Left renal cortex interstitium (tissue), 4 donors: ENCODE measurements at regions not wholly inside any gene's neighbourhood (a gene's known extent, or its start where the extent isn't known, plus 50 kb on each side); places are given as distances from the start of the nearest gene placed in this dataset.

ENCODE experiments used
- DNase-seq, 4 donors: peaks; one replicate each; pipeline ENCODE4 v3.0.0-alpha.2; 2013; ENCODE audit warnings: low read depth in 4 of 4, low spot score in 2 of 4, missing footprints in 1 of 4

- DNase-seq: no peak
Observed at GRCh38 chr5:92484484-92484883, 1096.5 kb downstream of the NR2F1-AS1 start.

DNA sequence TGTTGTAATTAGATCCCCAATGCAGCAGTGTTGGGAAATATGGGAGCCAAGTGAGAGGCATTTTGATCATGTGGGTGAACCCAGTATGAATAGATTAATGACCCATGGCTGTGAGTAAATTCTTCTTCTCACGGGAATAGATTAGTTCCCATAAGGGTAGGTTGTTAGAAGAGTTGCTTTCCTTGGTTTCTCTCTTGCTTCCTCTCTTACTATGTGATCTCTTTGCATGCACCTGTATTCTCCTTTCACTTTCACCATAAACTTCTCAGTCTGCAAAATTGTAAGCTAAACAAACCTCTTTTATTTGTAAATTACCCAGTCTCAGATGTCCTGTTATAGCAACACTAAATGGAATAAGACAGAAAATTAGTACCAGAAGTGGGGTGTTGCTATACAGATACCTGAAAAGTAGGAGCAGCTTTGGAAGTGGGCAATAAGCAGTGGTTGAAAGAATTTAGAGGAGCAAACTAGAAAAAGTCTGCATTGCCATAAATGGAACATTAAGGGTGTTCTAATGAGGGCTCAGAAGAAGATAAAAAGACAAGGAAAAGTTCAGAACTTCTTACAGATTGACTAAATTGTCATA lies 1090.0 kb upstream of the ARRDC3 start:
- no peak for DNase-seq

GRCh38 chr5:92471861-92472260 lies 1088.7 kb upstream of the ARRDC3 start:
- no peak for DNase-seq

DNA sequence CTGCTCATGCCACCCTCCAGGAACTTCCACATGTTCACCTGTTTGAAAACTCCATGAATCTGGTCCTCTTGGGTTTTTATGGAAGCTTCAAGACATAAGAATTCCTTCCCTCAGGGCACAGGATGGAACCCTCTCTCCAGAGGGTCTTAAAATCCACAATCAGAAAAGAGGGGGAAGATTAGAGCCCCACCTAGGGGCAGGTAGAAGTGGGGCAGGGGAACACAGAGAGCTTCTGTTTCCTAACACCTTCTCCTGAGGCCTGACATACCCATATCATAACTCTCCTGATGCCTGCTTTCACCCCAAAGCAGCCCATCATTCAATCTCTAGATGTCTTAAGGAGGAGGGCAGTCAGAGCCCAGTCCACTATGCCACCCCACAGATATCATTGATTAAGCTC lies 1087.7 kb upstream of the ARRDC3 start:
- DNase-seq: no peak

GRCh38 chr5:92468295-92468694 lies 1085.2 kb upstream of the ARRDC3 start:
- no peak for DNase-seq

DNA sequence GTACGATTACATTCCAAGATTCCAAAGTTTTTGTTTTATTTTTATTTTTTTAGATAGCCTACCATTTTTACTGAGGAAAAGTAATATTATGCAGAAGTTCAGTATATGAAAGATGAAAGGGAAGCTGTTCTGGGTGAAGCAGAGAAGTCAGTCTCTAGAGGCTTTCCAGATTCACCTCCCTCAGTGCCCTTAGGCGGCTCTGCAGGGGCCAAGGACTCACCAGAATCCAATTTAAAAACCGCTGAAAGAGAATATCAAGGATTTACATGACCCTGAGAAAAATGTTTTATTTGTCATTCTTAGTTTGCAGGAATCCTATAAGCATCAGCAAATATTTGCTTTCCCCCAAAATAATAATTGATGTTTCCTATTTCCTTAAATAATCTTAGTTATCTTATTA lies 1084.6 kb upstream of the ARRDC3 start:
- no peak for DNase-seq

DNA sequence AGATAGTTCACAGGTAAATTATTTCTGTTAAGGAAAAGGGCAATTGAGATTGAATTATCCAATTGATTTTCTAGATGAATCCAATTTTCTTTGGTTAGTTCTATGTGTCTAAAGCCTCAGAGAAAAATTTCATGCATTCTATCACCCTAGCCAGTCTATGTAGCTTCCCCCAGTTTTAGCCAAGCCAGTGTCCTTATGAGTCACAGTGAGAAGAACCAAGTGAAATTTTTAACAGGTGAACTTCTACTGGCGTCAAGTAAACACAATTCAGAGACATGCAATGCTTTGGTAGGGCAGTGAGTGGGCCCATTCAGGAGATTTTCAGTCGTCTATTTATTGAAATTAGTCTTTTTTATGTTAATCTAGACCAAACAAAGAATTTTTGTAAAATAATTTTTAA lies 1077.4 kb upstream of the ARRDC3 start:
- DNase-seq: no peak

GRCh38 chr5:92459654-92460053 lies 1076.5 kb upstream of the ARRDC3 start:
- no peak for DNase-seq

GRCh38 chr5:92455011-92455410 lies 1071.9 kb upstream of the ARRDC3 start:
- no peak for DNase-seq

GRCh38 chr5:92444888-92445287 lies 1061.8 kb upstream of the ARRDC3 start:
- no peak for DNase-seq

GRCh38 chr5:92435781-92436180 lies 1052.7 kb upstream of the ARRDC3 start:
- DNase-seq: no peak

GRCh38 chr5:92429646-92430045 lies 1046.5 kb upstream of the ARRDC3 start:
- no peak for DNase-seq

- no peak for DNase-seq
Observed at GRCh38 chr5:92428415-92428814, 1045.3 kb upstream of the ARRDC3 start.

- DNase-seq: no peak
Observed at GRCh38 chr5:92424785-92425426, 1041.8 kb upstream of the ARRDC3 start.

DNA sequence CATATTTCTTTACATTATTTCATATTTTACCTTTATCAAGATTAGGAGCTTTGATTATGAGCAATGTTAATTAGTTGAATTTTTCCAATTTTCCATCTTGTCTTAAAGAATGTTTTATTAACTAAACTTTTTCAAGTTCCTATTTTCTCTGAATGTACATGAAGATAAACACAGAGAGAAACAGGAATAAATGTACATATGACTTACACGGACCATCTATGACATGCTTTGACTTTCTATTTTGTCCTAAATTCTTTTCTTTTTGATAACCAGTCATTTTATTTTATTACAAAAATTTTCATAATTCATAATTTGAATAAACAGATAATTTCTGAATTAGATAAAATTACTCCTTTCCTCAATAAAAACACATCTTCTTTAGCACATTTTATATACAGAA lies 1038.8 kb upstream of the ARRDC3 start:
- DNase-seq: no peak

GRCh38 chr5:92421196-92421595 lies 1038.1 kb upstream of the ARRDC3 start:
- no peak for DNase-seq

DNA sequence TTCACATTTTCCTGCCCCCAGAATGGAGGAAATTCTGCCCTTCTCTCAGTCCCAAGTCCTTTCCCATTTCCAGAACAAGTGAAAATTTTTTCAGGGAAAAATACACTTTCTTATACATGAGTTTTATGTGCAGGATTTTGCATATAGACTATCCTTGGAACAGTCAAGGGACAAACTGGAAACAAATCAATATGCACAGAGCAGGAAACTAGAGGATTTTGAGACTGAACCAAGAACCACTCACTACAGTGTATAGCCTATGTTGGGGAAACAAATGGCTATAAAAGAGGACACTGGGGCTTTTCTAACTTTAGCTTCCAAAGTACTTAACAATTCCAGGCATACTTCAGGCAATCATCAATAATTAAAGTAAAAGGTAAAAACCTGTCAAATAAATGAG lies 1036.1 kb upstream of the ARRDC3 start:
- DNase-seq: no peak

DNA sequence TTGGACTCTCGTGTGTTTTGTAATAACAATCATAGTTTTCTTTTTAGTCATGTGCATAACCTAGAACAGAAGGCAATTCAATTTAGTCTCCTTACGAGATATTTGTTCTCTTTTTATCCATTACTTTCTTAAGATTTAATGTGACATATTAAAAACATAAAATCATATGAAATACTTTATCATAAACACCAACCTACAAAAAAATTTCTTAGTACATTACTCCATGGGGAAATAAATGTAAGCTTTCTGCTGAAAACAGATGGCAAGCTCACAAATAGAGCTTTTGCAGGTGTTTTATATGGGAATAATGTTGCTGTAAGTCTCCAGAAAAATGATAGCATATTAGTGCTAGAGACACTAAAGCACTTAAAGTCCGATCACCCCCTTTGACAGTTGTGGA lies 1035.2 kb upstream of the ARRDC3 start:
- no peak for DNase-seq

- DNase-seq: no peak
Observed at GRCh38 chr5:92409134-92409533, 1026.0 kb upstream of the ARRDC3 start.

DNA sequence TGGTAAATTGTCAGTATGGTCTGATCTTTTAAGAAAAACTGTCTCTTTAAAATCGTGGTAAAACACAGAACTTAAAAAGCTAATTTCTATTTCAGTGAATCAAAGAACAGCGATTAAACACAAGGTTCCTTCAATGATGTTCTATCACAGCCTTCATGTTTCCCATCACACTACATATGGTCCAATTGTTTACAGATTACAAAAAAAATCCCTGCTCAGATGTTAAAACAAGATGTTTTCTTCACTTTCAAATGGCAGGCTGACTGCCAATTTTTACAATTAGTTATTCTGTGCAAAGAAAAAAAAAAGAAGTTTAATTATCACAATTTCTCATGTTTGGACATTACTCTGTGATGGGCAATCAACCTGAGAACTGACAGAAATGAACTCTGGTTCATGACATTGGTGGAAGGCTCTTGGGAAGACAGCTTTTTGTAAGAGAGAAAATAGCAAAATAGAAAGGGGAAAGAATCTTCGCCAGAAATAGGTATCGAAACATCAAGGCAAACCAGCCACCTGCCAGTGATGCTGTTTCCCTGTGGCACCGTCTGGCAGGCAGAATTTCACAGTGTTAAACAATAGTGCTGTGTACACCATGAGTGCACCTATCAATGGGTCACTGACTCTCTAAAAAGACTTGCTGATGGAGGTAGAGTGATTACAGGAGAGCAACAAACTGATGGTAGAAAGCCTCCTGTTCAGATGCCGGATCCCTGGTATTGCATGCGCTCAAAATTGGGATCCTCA lies 1020.0 kb upstream of the ARRDC3 start:
- DNase-seq: no peak

GRCh38 chr5:92402045-92402444 lies 1018.9 kb upstream of the ARRDC3 start:
- DNase-seq: no peak

DNA sequence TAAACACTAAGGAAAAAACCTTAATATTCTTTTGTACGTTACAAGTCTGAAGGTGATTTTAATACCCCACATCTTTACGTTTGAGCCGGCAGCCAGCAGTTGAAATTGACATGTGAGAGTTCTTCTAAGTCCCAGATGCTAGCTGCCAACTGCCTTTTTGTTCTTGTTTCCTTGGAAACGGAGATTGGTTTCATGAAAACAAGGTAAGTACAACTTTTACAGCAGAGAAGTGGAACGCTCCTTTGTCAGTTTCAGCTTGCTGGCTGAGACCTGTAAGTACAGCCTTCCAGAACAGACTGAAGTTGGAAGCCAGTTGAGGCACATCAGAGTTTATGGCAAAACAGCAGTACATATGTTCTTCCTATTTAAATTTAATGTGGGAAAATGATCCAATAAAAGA lies 1018.4 kb upstream of the ARRDC3 start:
- DNase-seq: peak in 2 of 4 donors; percentile 6 to 16
